NK-92 treated with Interleukin-12 subunit alpha and Interleukin-12 subunit beta, amount 100 ng/mL, for 24 hours (cell line): ENCODE measurements at regions not wholly inside any gene's neighbourhood (a gene's known extent, or its start where the extent isn't known, plus 50 kb on each side); places are given as distances from the start of the nearest gene placed in this dataset.
"Not testable (repeated sequence)": the region's sequence is repeated elsewhere in the genome, so short reads cannot be mapped to it uniquely, and the experiment has no call there.

Source experiments
- DNase-seq: peaks from one replicate; lab custom pipeline; 2025; lab: John Stamatoyannopoulos, UW

- no peak for DNase-seq
These were observed 520.6 kb upstream of the PITX2 start for GRCh38 chr4:111143510-111143909.

DNA sequence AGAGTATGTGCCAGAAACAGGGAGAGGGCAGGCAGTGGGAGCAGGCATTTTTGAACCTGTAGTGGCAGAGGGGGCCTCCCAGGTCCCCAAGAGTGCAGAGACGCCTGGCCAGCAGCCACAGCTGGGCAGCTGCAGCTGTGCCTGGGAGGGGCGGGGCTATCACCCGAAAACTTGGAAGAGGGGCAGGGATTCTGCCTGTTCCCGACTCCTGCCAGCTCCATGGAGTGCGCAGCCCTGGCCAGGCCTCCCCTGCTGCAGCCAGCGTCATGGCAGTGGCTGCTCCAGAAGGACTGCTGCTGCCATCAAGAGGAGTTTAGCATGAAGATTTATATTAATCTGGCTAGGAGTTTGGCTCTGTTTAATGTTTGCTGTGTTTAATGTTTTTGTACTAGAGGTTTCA lies 532.1 kb upstream of the PITX2 start:
- DNase-seq = no peak

DNA sequence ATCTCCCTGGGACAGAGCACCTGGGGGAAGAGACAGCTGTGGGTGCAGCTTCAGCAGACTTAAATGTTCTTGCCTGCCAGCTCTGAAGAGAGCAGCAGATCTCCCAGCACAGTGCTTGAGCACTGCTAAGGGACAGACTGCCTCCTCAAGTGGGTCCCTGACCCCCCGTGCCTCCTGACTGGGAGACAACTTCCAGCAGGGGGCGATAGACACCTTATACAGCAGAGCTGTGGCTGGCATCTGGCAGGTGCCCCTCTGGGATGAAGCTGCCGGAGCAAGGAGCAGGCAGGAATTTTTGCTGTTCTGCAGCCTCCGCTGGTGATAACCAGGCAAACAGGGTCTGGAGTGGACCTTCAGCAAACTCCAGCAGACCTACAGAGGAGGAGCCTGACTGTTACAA lies 541.7 kb upstream of the PITX2 start:
- DNase-seq = not testable (repeated sequence)

GRCh38 chr4:111174331-111174730 lies 551.5 kb upstream of the PITX2 start:
- no peak for DNase-seq

GRCh38 chr4:111178231-111178630 lies 555.4 kb upstream of the PITX2 start:
- DNase-seq = no peak

DNA sequence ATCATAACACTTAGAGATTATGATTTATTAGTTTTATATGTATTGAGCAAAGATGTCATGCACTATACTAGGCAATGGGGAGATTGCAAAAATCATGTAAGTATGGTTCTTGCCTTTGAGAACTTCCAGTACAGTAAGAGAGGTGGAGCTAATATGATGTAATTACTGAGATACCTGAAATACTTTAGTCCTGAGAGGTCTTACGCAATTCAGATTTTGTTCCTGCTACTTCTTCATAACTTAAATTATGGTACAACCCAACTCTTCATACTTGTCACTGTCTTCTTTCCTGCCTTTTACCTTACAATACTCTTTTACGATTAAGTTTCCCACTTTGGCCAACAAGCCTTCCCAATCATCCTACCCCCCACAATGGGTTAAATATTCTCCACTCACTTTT lies 564.2 kb upstream of the PITX2 start:
- DNase-seq = no peak

- DNase-seq = no peak
These were observed 575.6 kb upstream of the PITX2 start for GRCh38 chr4:111198446-111198845.

DNA sequence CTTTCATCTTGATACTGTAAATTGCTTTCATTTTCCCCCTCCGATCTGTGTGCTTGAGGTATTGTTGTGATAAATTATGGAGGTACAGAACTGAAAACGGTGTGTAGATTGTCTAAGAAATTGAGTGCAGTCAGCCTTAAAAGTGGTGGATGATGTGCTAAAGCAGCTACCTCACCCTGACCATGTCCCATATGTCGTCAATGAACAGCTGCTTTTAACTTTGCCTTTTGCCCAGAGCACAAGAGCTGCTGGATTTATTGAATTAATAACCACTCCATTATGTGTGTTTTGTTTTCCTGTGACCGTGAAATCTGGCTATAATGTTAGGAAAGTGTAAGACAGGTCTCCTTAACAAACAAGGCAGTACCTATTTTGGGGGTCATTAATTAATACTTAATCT lies 581.9 kb upstream of the PITX2 start:
- DNase-seq = no peak

GRCh38 chr4:111208970-111209369 lies 586.1 kb upstream of the PITX2 start:
- DNase-seq = no peak

DNA sequence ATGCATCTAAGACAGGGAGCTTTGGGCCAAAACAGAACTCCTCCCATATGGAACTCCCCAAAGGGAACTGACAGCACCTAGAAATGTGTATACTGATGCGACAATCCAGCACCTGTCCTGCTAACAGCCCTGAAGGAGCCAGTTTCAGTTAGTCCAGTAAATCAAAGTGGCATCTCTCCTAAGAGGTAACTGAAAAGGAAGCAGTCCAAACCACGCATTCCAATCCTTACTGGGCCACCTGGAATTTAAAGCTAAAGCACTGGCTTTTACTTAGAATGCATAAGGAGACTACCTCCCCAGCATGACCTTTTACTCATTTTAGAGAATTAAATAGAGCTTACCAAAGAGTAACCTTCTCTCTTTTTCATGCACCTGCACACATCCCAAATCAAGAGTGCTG lies 586.8 kb upstream of the PITX2 start:
- DNase-seq = no peak

DNA sequence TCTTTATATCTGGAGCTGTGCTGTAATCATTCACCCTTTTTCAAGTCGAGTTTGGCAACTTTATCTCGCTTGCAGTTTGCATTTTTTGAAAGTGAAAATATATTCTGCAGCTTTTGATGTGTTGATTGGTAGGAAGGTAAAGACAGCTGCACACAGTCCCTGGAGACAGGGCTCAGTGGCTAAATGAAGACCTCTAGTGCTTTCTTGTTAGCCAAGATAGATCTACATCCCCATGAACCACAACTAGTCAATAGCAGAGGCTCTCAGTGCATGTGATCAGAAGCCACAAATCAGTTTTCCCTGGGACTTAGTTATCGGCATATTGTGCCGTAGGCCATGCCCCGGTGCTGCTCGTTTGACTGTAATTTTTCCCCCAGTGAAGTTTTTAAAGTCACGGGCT lies 587.7 kb upstream of the PITX2 start:
- no peak for DNase-seq

DNA sequence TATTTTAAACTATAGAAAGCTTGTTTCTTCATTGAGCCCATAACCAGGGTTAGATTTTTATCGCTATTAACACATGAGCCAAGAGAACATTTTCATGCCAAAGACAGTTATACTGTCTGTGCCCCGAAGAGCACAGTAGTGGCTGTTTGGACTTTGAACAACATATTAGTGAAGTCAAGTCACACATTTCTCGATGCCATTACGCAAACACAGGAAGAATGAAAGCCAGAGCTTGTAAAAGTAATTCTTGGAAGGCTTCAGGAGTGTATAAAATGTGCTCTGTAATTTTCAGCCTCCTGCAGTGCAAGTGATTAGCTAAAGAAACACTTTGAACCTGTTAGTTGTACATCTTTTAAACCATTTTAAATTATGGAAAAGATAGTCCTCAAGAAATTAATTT lies 590.7 kb upstream of the PITX2 start:
- DNase-seq = no peak

GRCh38 chr4:111214371-111214770 lies 591.5 kb upstream of the PITX2 start:
- DNase-seq = no peak

DNA sequence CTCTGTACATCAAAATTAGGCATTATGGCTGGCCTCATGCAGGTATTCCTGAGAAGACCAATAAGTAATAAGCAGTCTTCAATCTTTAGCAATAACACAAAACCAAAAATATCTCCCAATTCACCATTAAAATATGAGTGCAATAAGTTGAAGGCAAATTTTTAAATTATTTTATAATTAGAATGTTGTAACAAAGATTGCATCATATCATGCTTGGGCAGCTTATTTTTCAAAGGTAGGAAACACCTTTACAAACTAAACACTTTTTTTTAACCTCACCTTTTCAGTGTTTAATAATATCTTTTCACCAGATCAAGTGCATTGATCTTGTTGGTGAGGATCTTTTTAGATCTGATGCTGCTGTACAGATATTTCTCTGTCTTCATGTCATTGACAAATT lies 592.9 kb upstream of the PITX2 start:
- no peak for DNase-seq

DNA sequence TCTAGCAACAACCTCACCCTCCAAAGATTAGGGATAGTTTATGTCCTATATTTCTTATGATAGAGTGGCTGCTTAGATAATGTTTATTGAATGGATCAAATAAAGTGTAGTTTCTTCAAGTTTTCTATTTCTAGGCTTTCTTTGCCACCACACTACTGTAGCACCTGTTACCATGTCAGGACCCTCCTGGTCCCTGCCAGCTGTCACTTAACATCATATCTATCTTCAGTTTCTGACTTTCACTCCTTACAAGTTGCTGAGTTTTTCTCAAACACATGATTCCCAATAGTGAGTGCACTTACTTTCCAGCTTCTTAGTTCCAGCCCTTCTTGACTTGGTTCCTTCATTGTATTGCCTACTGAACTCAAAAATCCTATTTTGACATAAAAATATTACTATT lies 593.9 kb upstream of the PITX2 start:
- no peak for DNase-seq

GRCh38 chr4:111221371-111221770 lies 598.5 kb upstream of the PITX2 start:
- DNase-seq = no peak

- DNase-seq = no peak
These were observed 605.5 kb upstream of the PITX2 start for GRCh38 chr4:111228396-111228795.

- no peak for DNase-seq
These were observed 606.0 kb upstream of the PITX2 start for GRCh38 chr4:111228874-111229273.

DNA sequence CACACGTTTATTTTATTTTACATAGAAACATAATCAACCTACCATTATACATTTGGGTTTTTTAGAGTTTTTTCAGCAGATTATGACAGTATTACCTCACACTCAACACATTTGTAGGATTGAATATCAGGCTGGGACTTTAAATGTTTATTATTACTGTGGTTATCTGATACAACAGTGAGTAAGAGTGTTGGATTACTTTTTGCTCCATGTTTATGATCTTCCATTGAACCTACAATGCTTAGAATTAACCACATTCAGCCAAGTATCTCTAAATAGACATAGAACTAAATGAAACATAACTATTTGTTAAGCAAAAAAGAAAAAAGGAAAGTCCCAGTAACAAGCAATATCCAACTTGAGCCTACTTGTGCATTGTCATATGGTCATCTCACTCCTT lies 607.4 kb upstream of the PITX2 start:
- no peak for DNase-seq

DNA sequence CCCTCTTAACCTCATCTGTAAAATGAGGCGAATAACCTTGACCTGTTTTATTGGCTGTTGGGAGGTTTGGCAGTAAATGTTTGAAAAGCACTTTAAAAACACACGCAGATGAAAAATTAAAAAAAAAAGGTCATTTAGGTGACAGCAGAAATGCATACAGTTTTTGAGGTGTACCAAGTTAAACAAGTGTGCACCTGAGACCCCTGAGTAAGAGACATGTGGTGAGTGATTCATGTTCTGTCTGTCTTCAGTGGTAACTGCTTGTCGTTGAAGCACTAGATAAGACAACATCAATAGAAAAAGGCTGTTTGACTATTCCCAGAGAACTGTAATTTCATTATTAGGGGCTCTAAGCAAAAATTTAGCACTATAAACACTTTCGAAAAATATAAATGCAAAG lies 608.4 kb upstream of the PITX2 start:
- DNase-seq = no peak

GRCh38 chr4:111234939-111235338 lies 612.1 kb upstream of the PITX2 start:
- DNase-seq = no peak

DNA sequence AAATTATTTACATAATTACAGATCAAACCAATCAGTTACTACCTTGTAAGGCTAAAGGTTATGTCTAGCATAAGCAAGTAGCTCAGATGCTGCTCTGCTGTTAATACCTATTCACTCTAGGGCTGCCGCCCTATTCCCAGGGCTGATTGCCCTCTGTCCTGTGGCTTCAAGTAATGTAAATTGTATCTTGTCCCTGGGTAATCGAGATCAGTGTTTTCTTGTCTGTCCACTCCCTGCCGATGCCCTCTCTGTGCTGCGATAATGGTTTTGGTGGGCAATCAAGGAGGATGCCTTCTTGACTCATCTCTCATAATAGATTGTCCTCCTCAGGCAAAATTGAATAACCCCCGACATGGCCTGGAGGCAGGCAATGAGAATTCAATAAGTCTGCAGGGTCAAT lies 641.0 kb upstream of the PITX2 start:
- DNase-seq = no peak

DNA sequence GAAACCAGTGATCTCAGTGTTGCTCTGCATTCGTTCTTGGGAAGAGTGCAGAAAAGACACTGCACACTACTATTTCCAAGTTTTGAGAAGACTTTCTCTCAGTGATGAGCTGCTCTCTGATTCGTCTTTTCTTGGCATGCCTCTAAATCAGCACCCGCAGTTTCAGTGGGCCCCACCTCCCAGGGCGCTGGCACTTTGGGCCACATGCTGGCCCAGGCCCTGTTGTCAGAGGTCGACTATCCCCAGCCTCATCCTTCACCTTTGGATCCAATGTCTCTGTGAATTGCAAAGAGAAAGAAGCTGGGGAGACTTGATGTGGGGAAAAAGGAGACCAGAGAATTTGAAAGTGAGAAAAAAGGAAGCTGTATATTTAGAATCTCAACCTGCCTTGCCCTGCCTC lies 644.1 kb upstream of the PITX2 start:
- no peak for DNase-seq

DNA sequence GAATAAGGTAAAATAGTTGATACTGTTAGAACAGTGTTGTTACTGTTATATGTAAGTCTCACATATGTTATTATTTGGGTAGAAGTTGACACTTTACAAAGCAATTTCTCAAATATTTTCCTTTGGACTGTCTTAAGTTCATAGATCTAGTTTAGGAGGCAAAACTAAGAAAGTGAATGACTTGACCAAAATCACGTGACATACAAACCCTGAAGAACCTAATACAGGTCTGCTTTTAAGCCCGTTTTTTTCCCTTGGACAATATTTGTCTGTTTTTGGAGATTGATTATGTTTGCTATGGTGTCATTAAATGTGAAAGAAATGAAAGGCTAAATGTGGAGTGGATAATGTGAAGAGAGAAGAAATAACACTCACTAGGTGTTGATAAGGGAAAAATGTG lies 644.9 kb upstream of the PITX2 start:
- no peak for DNase-seq

DNA sequence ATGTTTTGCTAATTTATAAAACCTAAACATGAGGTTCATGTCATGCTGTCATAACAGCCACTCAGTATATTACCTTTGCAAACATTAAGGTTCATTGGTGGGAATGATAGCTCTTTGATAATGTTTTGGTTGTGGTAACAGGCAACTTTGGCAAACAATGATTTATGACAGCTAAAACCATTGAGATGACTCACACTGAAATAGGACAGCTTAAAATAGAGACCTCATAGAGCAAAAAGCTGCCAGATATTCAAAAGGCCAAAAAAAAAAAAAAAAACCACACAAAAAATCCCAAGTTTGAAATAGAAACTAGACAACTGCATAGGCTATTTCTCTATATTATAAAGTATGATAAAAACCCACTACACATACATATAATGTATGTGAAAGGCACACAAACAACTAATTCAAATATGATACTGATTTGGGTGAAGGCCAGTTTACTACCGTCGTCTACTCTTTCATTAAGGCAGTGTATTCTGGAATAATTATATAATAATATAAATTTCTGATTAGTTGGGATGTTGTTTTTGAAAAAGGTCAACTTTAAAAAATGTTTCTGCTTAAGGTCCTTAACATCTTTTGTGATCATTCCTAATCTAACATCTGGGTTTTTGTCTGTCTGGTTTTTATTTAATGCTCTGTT lies 646.0 kb upstream of the PITX2 start:
- DNase-seq = no peak
